SK-N-SH (cell line): ENCODE measurements at regions not wholly inside any gene's neighbourhood (a gene's known extent, or its start where the extent isn't known, plus 50 kb on each side); places are given as distances from the start of the nearest gene placed in this dataset.

Source experiments
- CTCF ChIA-PET: fragments of 300-600, 350-600 bp; formaldehyde crosslinking; extraction: SDS; loops from one replicate; lab custom pipeline; 2021; lab: Yijun Ruan, JAX
- POLR2A ChIA-PET: fragments of 350-600 bp; sonication (Branson Sonifier 250); formaldehyde crosslinking; extraction: SDS; loops from one replicate; lab custom pipeline; 2020; ENCODE audit warnings: antibody characterized with exemption, inconsistent platforms; lab: Yijun Ruan, JAX
- DNase-seq: peaks from one replicate; pipeline ENCODE4 v3.0.0; 2012
- H2AFZ ChIP-seq: fragments of 200-600 bp; sonication (generic); 2 replicates; pipeline ENCODE4 v1.8.1; 2016; ENCODE audit warnings: antibody characterized with exemption, mild to moderate bottlenecking, low read depth
- H3F3A ChIP-seq: fragments of 200-600 bp; sonication (generic); replicated peaks from 2 replicates; pipeline ENCODE3; 2016; ENCODE audit warnings: antibody characterized with exemption, mild to moderate bottlenecking; ENCODE audit not compliant: insufficient read depth
- H3K27ac ChIP-seq, 2 experiments: fragments of 200-500 bp in 1 of 2; fragments of 200-600 bp in 1 of 2; sonication (Bioruptor generic) in 1 of 2; sonication (generic), shearing (Covaris generic) in 1 of 2; 2 replicates each; pipeline versions ENCODE4 v1.5.1 to v1.6.1; 2014 to 2016; ENCODE audit warnings: low read depth in 2 of 2, inconsistent platforms in 1 of 2, low read length in 1 of 2, mild to moderate bottlenecking in 1 of 2, mixed read lengths in 1 of 2
- H3K27me3 ChIP-seq: fragments of 200-600 bp; sonication (generic), shearing (Covaris generic); 2 replicates; pipeline ENCODE4 v1.6.1; 2016; ENCODE audit warnings: mixed run types; ENCODE audit not compliant: insufficient read depth
- H3K36me3 ChIP-seq, 2 experiments: fragments of 200-500 bp in 1 of 2; fragments of 200-600 bp in 1 of 2; sonication (Bioruptor generic) in 1 of 2; sonication (generic) in 1 of 2; replicated peaks in 1 of 2; 2 replicates each; pipeline versions ENCODE3 to v1.5.1; 2014 to 2016; ENCODE audit warnings: low read length in 1 of 2, mild to moderate bottlenecking in 1 of 2; ENCODE audit not compliant: insufficient read depth in 2 of 2, control insufficient read depth in 1 of 2
- H3K4me1 ChIP-seq, 2 experiments: fragments of 200-500 bp in 1 of 2; fragments of 200-600 bp in 1 of 2; sonication (Bioruptor generic) in 1 of 2; sonication (generic), shearing (Covaris generic) in 1 of 2; 2 replicates each; pipeline versions ENCODE4 v1.5.1 to v1.6.1; 2014 to 2016; ENCODE audit warnings: low read depth in 1 of 2, low read length in 1 of 2, mixed run types in 1 of 2; ENCODE audit not compliant: insufficient read depth in 2 of 2, control insufficient read depth in 1 of 2
- H3K4me2 ChIP-seq: fragments of 200-600 bp; sonication (generic), shearing (Covaris generic); 2 replicates; pipeline ENCODE4 v1.6.1; 2017; ENCODE audit warnings: mixed run types
- H3K4me3 ChIP-seq, 2 experiments: fragments of 200-500 bp in 1 of 2; fragments of 200-600 bp in 1 of 2; sonication (Bioruptor generic) in 1 of 2; sonication (generic), shearing (Covaris generic) in 1 of 2; 2 replicates each; pipeline versions ENCODE4 v1.5.1 to v1.8.1; 2014 to 2016; ENCODE audit warnings: low read depth in 2 of 2, inconsistent platforms in 1 of 2, low read length in 1 of 2, mild to moderate bottlenecking in 1 of 2, mixed read lengths in 1 of 2, moderate library complexity in 1 of 2
- H3K79me2 ChIP-seq: fragments of 200-600 bp; sonication (generic); 2 replicates; pipeline ENCODE4 v1.8.1; 2017; ENCODE audit warnings: mild to moderate bottlenecking; ENCODE audit not compliant: insufficient read depth
- H3K9ac ChIP-seq: fragments of 200-600 bp; sonication (generic); 2 replicates; pipeline ENCODE4 v1.6.1; 2017; ENCODE audit warnings: mixed run types
- H3K9me2 ChIP-seq: fragments of 200-600 bp; sonication (generic); 2 replicates; pipeline ENCODE4 v1.6.1; 2017; ENCODE audit warnings: mixed run types
- H3K9me3 ChIP-seq: fragments of 200-600 bp; sonication (generic); 2 replicates; pipeline ENCODE4 v1.6.1; 2017; ENCODE audit warnings: mixed run types, mild to moderate bottlenecking, moderate library complexity
- H4K20me1 ChIP-seq: fragments of 200-600 bp; sonication (generic); 2 replicates; pipeline ENCODE4 v1.6.1; 2017; ENCODE audit warnings: mild to moderate bottlenecking, mixed run types; ENCODE audit not compliant: insufficient read depth
- CHD2 ChIP-seq: fragments of 150-350 bp; IDR thresholded peaks from 2 replicates; pipeline ENCODE4 v1.6.1; 2018; ENCODE audit warnings: low read length; ENCODE audit not compliant: partially characterized antibody
- ELF1 ChIP-seq: IDR thresholded peaks from 2 replicates; pipeline ENCODE4 v1.4.0; 2012
- EP300 ChIP-seq, 2 experiments: IDR thresholded peaks; 2 replicates each; pipeline versions ENCODE4 v1.4.0 to v1.6.1; 2012; ENCODE audit warnings: borderline replicate concordance in 1 of 2, low read depth in 1 of 2, low read length in 1 of 2
- GABPA ChIP-seq: IDR thresholded peaks from 2 replicates; pipeline ENCODE4 v1.4.0; 2012; ENCODE audit warnings: low read depth, mild to moderate bottlenecking
- GATA2 ChIP-seq: sonication (generic); formaldehyde crosslinking; IDR thresholded peaks from 2 replicates; pipeline ENCODE4 v1.5.0; 2020; ENCODE audit warnings: mild to moderate bottlenecking, missing genetic modification reagents
- JUND ChIP-seq: IDR thresholded peaks from 2 replicates; pipeline ENCODE4 v1.4.0; 2012
- NFIC ChIP-seq: IDR thresholded peaks from 2 replicates; pipeline ENCODE4 v1.4.0; 2012; ENCODE audit warnings: borderline replicate concordance
- RAD21 ChIP-seq: IDR thresholded peaks from 2 replicates; pipeline ENCODE4 v1.6.1; 2012; ENCODE audit warnings: mild to moderate bottlenecking, low read length
- RCOR1 ChIP-seq: fragments of 150-350 bp; IDR thresholded peaks from 2 replicates; pipeline ENCODE4 v1.6.1; 2017; ENCODE audit warnings: antibody characterized with exemption, low read length
- REST ChIP-seq: IDR thresholded peaks from 2 replicates; pipeline ENCODE4 v1.6.1; 2012; ENCODE audit warnings: mild to moderate bottlenecking, low read depth, low read length, moderate library complexity
- RXRA ChIP-seq: IDR thresholded peaks from 2 replicates; pipeline ENCODE4 v1.4.0; 2012; ENCODE audit warnings: low read depth, mild to moderate bottlenecking, borderline replicate concordance
- TCF12 ChIP-seq: IDR thresholded peaks from 2 replicates; pipeline ENCODE4 v1.4.0; 2012
- WGBS: methylation state at CpG from one replicate; pipeline ENCODE4 v1.1.6; 2017; ENCODE audit warnings: low lambda C conversion rate; 5-methylcytosine and 5-hydroxymethylcytosine counted together
- TF ChIP-seq, protein P1 (sequence below): fragments of 150-350 bp; IDR thresholded peaks from 2 replicates; pipeline ENCODE4 v1.6.1; 2016; ENCODE audit warnings: mild to moderate bottlenecking, low read depth, low read length
- TF ChIP-seq, protein P2 (sequence below): fragments of 200-600 bp; sonication (generic); IDR thresholded peaks from 2 replicates; pipeline ENCODE4 v1.6.1; 2017; ENCODE audit warnings: antibody characterized with exemption, mild to moderate bottlenecking, moderate library complexity

- H3K9me2 ChIP-seq: no peaks in the 10 kb centered on the region
- H3F3A ChIP-seq: no peaks in the 10 kb centered on the region
- no peaks in the 10 kb centered on the region for H3K4me1 ChIP-seq
- no peaks in the 10 kb centered on the region for H3K36me3 ChIP-seq
- no peaks in the 10 kb centered on the region for H3K9me3 ChIP-seq
- TF ChIP-seq RCOR1 (no peak), RXRA (no peak)
- 11% methylated on average over 3 of the region's 3 CpGs for WGBS
- H2AFZ ChIP-seq: no peak overlapping the region
- H3K9ac ChIP-seq: no peak overlapping the region
- H3K4me3 ChIP-seq: no peak overlapping the region
- DNase-seq: no peak
- no peaks in the 10 kb centered on the region for H3K27me3 ChIP-seq
- ChIA-PET POLR2A (no interaction called here), CTCF (interaction anchor here (1.3 kb wide), 1 partner anchor 38 kb away, joined by 3 read pairs; no protein-coding TSS in a partner anchor)
- H3K4me2 ChIP-seq: no peak overlapping the region
- H3K27ac ChIP-seq: no peak overlapping the region
- no peaks in the 10 kb centered on the region for H4K20me1 ChIP-seq
- H3K79me2 ChIP-seq: no peaks in the 10 kb centered on the region
These were observed 220.0 kb upstream of the GRIP1 start for GRCh38 chr12:66898700-66899469.

DNA sequence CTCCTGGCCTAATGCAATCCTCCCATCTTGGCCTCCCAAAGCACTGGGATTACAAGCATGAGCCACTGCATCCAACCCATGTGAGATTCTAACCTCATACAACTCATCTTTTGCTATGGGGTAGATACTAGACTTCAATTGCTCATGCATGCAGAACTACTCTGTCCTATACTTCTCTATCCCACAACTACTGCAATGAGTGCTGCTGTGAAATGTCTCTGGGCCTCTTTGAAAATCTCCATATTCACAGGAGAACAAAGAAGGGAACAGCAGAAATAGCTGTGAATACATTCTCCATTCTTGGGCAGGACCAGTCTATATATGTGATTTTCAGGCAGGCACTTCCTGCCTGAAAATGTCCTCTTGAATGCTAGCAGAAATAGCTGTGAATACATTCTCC is 220.7 kb upstream of the GRIP1 start:
- Histone ChIP-seq H3K9me2 (no peaks in the 10 kb centered on the region), H3K4me3 (no peak overlapping the region)
- POLR2A ChIA-PET: no interaction called here

More for the DNA sequence above, 220.7 kb upstream of the GRIP1 start:
- Histone ChIP-seq H3K4me1 (no peaks in the 10 kb centered on the region), H3K4me2 (no peak overlapping the region), H3K36me3 (no peaks in the 10 kb centered on the region), H3K27ac (no peak overlapping the region), H3K27me3 (no peaks in the 10 kb centered on the region), H3F3A (no peaks in the 10 kb centered on the region), H2AFZ (no peak overlapping the region), H3K79me2 (no peaks in the 10 kb centered on the region), H4K20me1 (no peaks in the 10 kb centered on the region), H3K9me3 (no peaks in the 10 kb centered on the region), H3K9ac (no peak overlapping the region)
- CTCF ChIA-PET: interaction anchor here (1.3 kb wide), 1 partner anchor 39 kb away, joined by 3 read pairs; no protein-coding TSS in a partner anchor
- no peak for TF ChIP-seq EP300 (IDR thresholded peaks at IDR 0.05; ENCODE audit: borderline replicate concordance in 1 of 2, low read depth in 1 of 2, low read length in 1 of 2)
- TF ChIP-seq ELF1: no peak
- no peak for TF ChIP-seq REST
- TF ChIP-seq JUND: no peak
- TF ChIP-seq, protein P1, sequence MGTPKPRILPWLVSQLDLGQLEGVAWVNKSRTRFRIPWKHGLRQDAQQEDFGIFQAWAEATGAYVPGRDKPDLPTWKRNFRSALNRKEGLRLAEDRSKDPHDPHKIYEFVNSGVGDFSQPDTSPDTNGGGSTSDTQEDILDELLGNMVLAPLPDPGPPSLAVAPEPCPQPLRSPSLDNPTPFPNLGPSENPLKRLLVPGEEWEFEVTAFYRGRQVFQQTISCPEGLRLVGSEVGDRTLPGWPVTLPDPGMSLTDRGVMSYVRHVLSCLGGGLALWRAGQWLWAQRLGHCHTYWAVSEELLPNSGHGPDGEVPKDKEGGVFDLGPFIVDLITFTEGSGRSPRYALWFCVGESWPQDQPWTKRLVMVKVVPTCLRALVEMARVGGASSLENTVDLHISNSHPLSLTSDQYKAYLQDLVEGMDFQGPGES: no peak
- TF ChIP-seq, protein P2, sequence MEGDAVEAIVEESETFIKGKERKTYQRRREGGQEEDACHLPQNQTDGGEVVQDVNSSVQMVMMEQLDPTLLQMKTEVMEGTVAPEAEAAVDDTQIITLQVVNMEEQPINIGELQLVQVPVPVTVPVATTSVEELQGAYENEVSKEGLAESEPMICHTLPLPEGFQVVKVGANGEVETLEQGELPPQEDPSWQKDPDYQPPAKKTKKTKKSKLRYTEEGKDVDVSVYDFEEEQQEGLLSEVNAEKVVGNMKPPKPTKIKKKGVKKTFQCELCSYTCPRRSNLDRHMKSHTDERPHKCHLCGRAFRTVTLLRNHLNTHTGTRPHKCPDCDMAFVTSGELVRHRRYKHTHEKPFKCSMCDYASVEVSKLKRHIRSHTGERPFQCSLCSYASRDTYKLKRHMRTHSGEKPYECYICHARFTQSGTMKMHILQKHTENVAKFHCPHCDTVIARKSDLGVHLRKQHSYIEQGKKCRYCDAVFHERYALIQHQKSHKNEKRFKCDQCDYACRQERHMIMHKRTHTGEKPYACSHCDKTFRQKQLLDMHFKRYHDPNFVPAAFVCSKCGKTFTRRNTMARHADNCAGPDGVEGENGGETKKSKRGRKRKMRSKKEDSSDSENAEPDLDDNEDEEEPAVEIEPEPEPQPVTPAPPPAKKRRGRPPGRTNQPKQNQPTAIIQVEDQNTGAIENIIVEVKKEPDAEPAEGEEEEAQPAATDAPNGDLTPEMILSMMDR: no peak
- no peak for TF ChIP-seq GATA2 (CRISPR knock-in tag)
- no peak for TF ChIP-seq RAD21
- TF ChIP-seq CHD2: no peak
- TF ChIP-seq GABPA: no peak
- TF ChIP-seq NFIC: no peak
- no peak for TF ChIP-seq TCF12
- DNase-seq: no peak
